KMS-11 (cell line): ENCODE measurements at regions not wholly inside any gene's neighbourhood (a gene's known extent, or its start where the extent isn't known, plus 50 kb on each side); places are given as distances from the start of the nearest gene placed in this dataset.

Source experiments
- H2AFZ ChIP-seq: fragments of 200-600 bp; sonication (generic); 2 replicates; pipeline ENCODE4 v1.6.1; 2016; ENCODE audit warnings: antibody characterized with exemption, mixed run types, low read depth
- H3K27ac ChIP-seq: fragments of 200-600 bp; sonication (generic); 2 replicates; pipeline ENCODE4 v1.6.1; 2016; ENCODE audit warnings: mild to moderate bottlenecking, mixed run types
- H3K27me3 ChIP-seq: fragments of 200-600 bp; sonication (generic); 2 replicates; pipeline ENCODE4 v1.6.1; 2017; ENCODE audit warnings: mild to moderate bottlenecking, low read depth, mixed run types, moderate library complexity; ENCODE audit not compliant: insufficient read depth
- H3K36me3 ChIP-seq: fragments of 200-600 bp; sonication (generic); 2 replicates; pipeline ENCODE4 v1.6.1; 2017; ENCODE audit warnings: mild to moderate bottlenecking, mixed run types; ENCODE audit not compliant: insufficient read depth
- H3K4me1 ChIP-seq: fragments of 200-600 bp; sonication (generic); 2 replicates; pipeline ENCODE4 v1.6.1; 2016; ENCODE audit warnings: mild to moderate bottlenecking, low read depth, mixed run types; ENCODE audit not compliant: poor library complexity, severe bottlenecking
- H3K4me2 ChIP-seq: fragments of 200-600 bp; sonication (generic); 2 replicates; pipeline ENCODE4 v1.7.0; 2016; ENCODE audit warnings: mild to moderate bottlenecking, mixed run types
- H3K4me3 ChIP-seq: fragments of 200-600 bp; sonication (generic); IDR thresholded peaks from 2 replicates; pipeline ENCODE4 v1.6.1; 2017; ENCODE audit warnings: low read depth, low read length, mixed read lengths; ENCODE audit not compliant: insufficient read depth
- H3K79me2 ChIP-seq: fragments of 200-600 bp; sonication (generic); 2 replicates; pipeline ENCODE4 v1.6.1; 2016; ENCODE audit warnings: low read depth, mixed run types; ENCODE audit not compliant: insufficient read depth
- H3K9ac ChIP-seq: fragments of 200-600 bp; sonication (generic); 2 replicates; pipeline ENCODE4 v1.6.1; 2016; ENCODE audit warnings: mild to moderate bottlenecking, mixed run types
- H4K20me1 ChIP-seq: fragments of 200-600 bp; sonication (generic); 2 replicates; pipeline ENCODE4 v1.6.1; 2016; ENCODE audit warnings: mild to moderate bottlenecking, mixed run types; ENCODE audit not compliant: insufficient read depth
- CTCF ChIP-seq: fragments of 200-600 bp; sonication (generic); conservative IDR thresholded peaks from 2 replicates; pipeline ENCODE4 v1.6.1; 2017; ENCODE audit warnings: low read depth, mild to moderate bottlenecking, antibody characterized with exemption, low read length, moderate library complexity, mixed read lengths

- Histone ChIP-seq H3K4me2 (no peak overlapping the region), H3K9ac (no peak overlapping the region), H2AFZ (no peak overlapping the region), H3K4me1 (no peaks in the 10 kb centered on the region), H4K20me1 (no peaks in the 10 kb centered on the region), H3K27ac (no peak overlapping the region), H3K79me2 (no peaks in the 10 kb centered on the region), H3K27me3 (no peaks in the 10 kb centered on the region), H3K4me3 (no peak overlapping the region), H3K36me3 (no peaks in the 10 kb centered on the region)
- no peak for TF ChIP-seq CTCF
Measured at GRCh38 chr7:120205101-120205500, 67.9 kb upstream of the KCND2 start.

- Histone ChIP-seq H3K79me2 (no peaks in the 10 kb centered on the region), H3K27me3 (no peaks in the 10 kb centered on the region), H3K4me3 (no peak overlapping the region), H3K4me1 (no peaks in the 10 kb centered on the region), H3K36me3 (no peaks in the 10 kb centered on the region), H3K27ac (no peak overlapping the region), H2AFZ (no peak overlapping the region), H3K9ac (no peak overlapping the region), H4K20me1 (no peaks in the 10 kb centered on the region), H3K4me2 (no peak overlapping the region)
- TF ChIP-seq CTCF, result no peak
Measured at GRCh38 chr7:120207037-120207436, 65.9 kb upstream of the KCND2 start.

DNA sequence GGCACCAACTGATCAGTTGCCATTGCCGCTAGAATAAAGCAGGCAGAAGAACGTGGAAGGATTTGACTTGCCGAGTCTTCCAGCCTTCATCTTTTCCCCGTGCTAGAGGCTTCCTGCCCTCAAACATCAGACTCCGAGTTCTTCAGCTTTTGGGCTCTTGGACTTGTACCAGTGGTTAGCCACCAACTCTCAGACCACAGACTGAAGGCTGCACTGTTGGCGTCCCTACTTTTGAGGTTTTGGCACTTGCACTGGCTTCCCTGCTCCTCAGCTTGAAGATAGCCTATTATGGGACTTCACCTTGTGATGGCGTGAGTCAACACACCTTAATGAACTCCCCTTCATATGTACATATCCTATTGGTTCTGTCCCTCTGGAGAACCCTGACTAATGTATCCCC lies 57.3 kb upstream of the KCND2 start:
- no peak overlapping the region for H3K4me2 ChIP-seq
- no peaks in the 10 kb centered on the region for H3K36me3 ChIP-seq
- H4K20me1 ChIP-seq, result no peaks in the 10 kb centered on the region
- no peak overlapping the region for H3K27ac ChIP-seq
- no peaks in the 10 kb centered on the region for H3K79me2 ChIP-seq
- no peak overlapping the region for H3K4me3 ChIP-seq
- no peak overlapping the region for H2AFZ ChIP-seq
- TF ChIP-seq CTCF, result no peak
- no peak overlapping the region for H3K9ac ChIP-seq
- H3K4me1 ChIP-seq, result no peaks in the 10 kb centered on the region
- no peaks in the 10 kb centered on the region for H3K27me3 ChIP-seq

- no peak for TF ChIP-seq CTCF
Measured at GRCh38 chr7:120216947-120217346, 56.0 kb upstream of the KCND2 start.

DNA sequence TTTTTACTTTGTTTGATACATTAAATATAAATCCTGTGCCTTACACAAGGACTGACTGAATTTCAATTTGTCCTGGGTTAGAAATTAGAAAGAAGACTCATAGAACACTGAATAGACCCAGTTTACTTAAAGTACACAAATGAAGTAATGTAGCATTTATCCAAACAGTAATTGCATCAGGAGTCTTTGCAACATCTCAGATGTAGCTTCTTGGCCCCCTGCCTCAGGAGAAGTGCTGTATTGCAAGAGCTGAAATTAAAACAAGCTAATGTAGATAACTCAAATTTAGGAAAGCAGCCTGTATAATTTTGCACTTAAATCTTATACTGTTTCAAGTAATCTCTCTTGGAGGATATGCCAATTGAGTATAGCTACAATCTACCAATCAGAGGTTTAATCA lies 54.3 kb upstream of the KCND2 start:
- H4K20me1 ChIP-seq, result no peaks in the 10 kb centered on the region
- no peaks in the 10 kb centered on the region for H3K4me1 ChIP-seq
- no peak overlapping the region for H2AFZ ChIP-seq
- TF ChIP-seq CTCF, result no peak
- H3K4me3 ChIP-seq, result no peak overlapping the region
- no peak overlapping the region for H3K4me2 ChIP-seq
- H3K9ac ChIP-seq, result no peak overlapping the region
- no peaks in the 10 kb centered on the region for H3K79me2 ChIP-seq
- no peaks in the 10 kb centered on the region for H3K36me3 ChIP-seq
- H3K27me3 ChIP-seq, result no peaks in the 10 kb centered on the region
- no peak overlapping the region for H3K27ac ChIP-seq

More at GRCh38 chr7:120216947-120217346, 56.0 kb upstream of the KCND2 start:
- no peaks in the 10 kb centered on the region for H4K20me1 ChIP-seq
- no peak overlapping the region for H3K4me2 ChIP-seq
- H3K79me2 ChIP-seq, result no peaks in the 10 kb centered on the region
- no peaks in the 10 kb centered on the region for H3K36me3 ChIP-seq
- H3K4me3 ChIP-seq, result no peak overlapping the region
- H3K27me3 ChIP-seq, result no peaks in the 10 kb centered on the region
- no peaks in the 10 kb centered on the region for H3K4me1 ChIP-seq
- no peak overlapping the region for H2AFZ ChIP-seq
- no peak overlapping the region for H3K9ac ChIP-seq
- H3K27ac ChIP-seq, result no peak overlapping the region
